ENCODE measurements at regions not wholly inside any gene's neighbourhood (a gene's known extent, or its start where the extent isn't known, plus 50 kb on each side); places are given as distances from the start of the nearest gene placed in this dataset.

GRCh38 chr9:119884438-119884837, 515.2 kb upstream of the BRINP1 start (continued):
- TF ChIP-seq HES2 (IDR thresholded peaks at IDR 0.05): no peak
- no peak for TF ChIP-seq SREBF2 (IDR thresholded peaks at IDR 0.05)
- no peak for TF ChIP-seq NR3C1 (IDR thresholded peaks at IDR 0.05)

- no peak for DNase-seq (ENCODE audit: low read depth in 1 of 2, low spot score in 1 of 2)
- ChIA-PET POLR2A (no interaction called here), CTCF (no interaction called here)
- TF ChIP-seq ATOH8 (CRISPR knock-in tag; IDR thresholded peaks at IDR 0.05; ENCODE audit: low read depth) (no peak), E2F6 (IDR thresholded peaks at IDR 0.05; ENCODE audit: borderline replicate concordance, low read depth) (no peak), EHMT2 (IDR thresholded peaks at IDR 0.05; ENCODE audit: low read depth) (no peak), HEYL (CRISPR knock-in tag; IDR thresholded peaks at IDR 0.05) (no peak)
- ATAC-seq: no peak
- Histone ChIP-seq H3K4me1 (no peaks in the 10 kb centered on the region), H3K9me3 (no peaks in the 10 kb centered on the region), H3K27ac (no peak overlapping the region), H3K4me3 (no peak overlapping the region), H3K4me2 (no peak overlapping the region)
- FAIRE-seq: no peak
- WGBS (ENCODE audit: missing lambda C conversion rate): 4% methylated on average over 6 of the region's 6 CpGs
These were observed 512.7 kb upstream of the BRINP1 start for GRCh38 chr9:119881898-119882297.

- TF ChIP-seq CTCF (IDR thresholded peaks at IDR 0.05) (no peak), HEYL (CRISPR knock-in tag; IDR thresholded peaks at IDR 0.05) (no peak), EHMT2 (IDR thresholded peaks at IDR 0.05; ENCODE audit: low read depth) (no peak), PHF8 (IDR thresholded peaks at IDR 0.05; ENCODE audit: borderline replicate concordance, low read depth) (no peak), MAZ (IDR thresholded peaks at IDR 0.05; ENCODE audit: borderline replicate concordance, low read depth, low read length) (no peak), MAX (IDR thresholded peaks at IDR 0.05) (no peak), POLR2A (IDR thresholded peaks at IDR 0.05; ENCODE audit: low read length) (no peak), KDM5A (IDR thresholded peaks at IDR 0.05) (no peak)
- no peak for ATAC-seq
- no peak overlapping the region for H3K4me2 ChIP-seq
- CTCF ChIA-PET: no interaction called here
- POLR2A ChIA-PET: no interaction called here
- H3K4me1 ChIP-seq: no peaks in the 10 kb centered on the region
- H3K4me3 ChIP-seq: no peak overlapping the region
- FAIRE-seq: no peak
- WGBS (ENCODE audit: missing lambda C conversion rate): 0% methylated on average over 3 of the region's 3 CpGs
- DNase-seq (ENCODE audit: low read depth in 1 of 2, low spot score in 1 of 2): no peak
- H3K9me3 ChIP-seq: no peaks in the 10 kb centered on the region
- H3K27ac ChIP-seq: no peak overlapping the region
These were observed 511.1 kb upstream of the BRINP1 start for GRCh38 chr9:119880361-119880760.

GRCh38 chr9:119877306-119877705, 508.1 kb upstream of the BRINP1 start:
- H3K4me2 ChIP-seq: no peak overlapping the region
- no peaks in the 10 kb centered on the region for H3K9me3 ChIP-seq
- no peak for DNase-seq (ENCODE audit: low read depth in 1 of 2, low spot score in 1 of 2)
- H3K4me1 ChIP-seq: no peaks in the 10 kb centered on the region
- ATAC-seq: no peak
- no peak overlapping the region for H3K4me3 ChIP-seq
- no peak overlapping the region for H3K27ac ChIP-seq
- ChIA-PET POLR2A (no interaction called here), CTCF (no interaction called here)
- TF ChIP-seq HES2 (IDR thresholded peaks at IDR 0.05) (no peak), HOXB13 (CRISPR knock-in tag; IDR thresholded peaks at IDR 0.05; ENCODE audit: low read depth) (no peak), RAD21 (conservative IDR thresholded peaks at IDR 0.05 in 1 of 2, IDR thresholded peaks at IDR 0.05 in 1 of 2) (no peak), HMGXB4 (CRISPR knock-in tag; IDR thresholded peaks at IDR 0.05; ENCODE audit: borderline replicate concordance) (no peak), JUN (IDR thresholded peaks at IDR 0.05) (no peak), TFCP2L1 (CRISPR knock-in tag; IDR thresholded peaks at IDR 0.05) (no peak), SMC3 (IDR thresholded peaks at IDR 0.05) (no peak)
- 14% methylated on average over 6 of the region's 6 CpGs for WGBS (ENCODE audit: missing lambda C conversion rate)
- no peak for FAIRE-seq

Data from A549 (cell line).